AG10803 (cell line): ENCODE measurements at regions not wholly inside any gene's neighbourhood (a gene's known extent, or its start where the extent isn't known, plus 50 kb on each side); places are given as distances from the start of the nearest gene placed in this dataset.

Experiments
- DNase-seq: peaks from one replicate; pipeline ENCODE4 v3.0.0; 2010; ENCODE audit warnings: low read depth
- H3K4me3 ChIP-seq: 2 replicates; pipeline ENCODE4 v1.5.1; 2011; ENCODE audit warnings: mild to moderate bottlenecking, low read length, control low read depth
- CTCF ChIP-seq: conservative IDR thresholded peaks from 2 replicates; pipeline ENCODE4 v1.5.1; 2011; ENCODE audit warnings: mild to moderate bottlenecking, low read length, control low read depth, inconsistent platforms

- no peak for TF ChIP-seq CTCF
- H3K4me3 ChIP-seq, result no peak overlapping the region
- DNase-seq, result no peak
These were observed 85.9 kb downstream of the SKA1 start for GRCh38 chr18:50460716-50461115.

GRCh38 chr18:50461251-50461650, 86.4 kb downstream of the SKA1 start:
- no peak overlapping the region for H3K4me3 ChIP-seq
- TF ChIP-seq CTCF, result no peak
- DNase-seq, result no peak

GRCh38 chr18:50465211-50466153, 90.6 kb downstream of the SKA1 start:
- DNase-seq, result no peak
- H3K4me3 ChIP-seq, result no peak overlapping the region
- no peak for TF ChIP-seq CTCF

GRCh38 chr18:50466634-50467033, 91.8 kb downstream of the SKA1 start:
- TF ChIP-seq CTCF, result no peak
- DNase-seq, result no peak

GRCh38 chr18:50468807-50469206, 91.1 kb upstream of the MAPK4 start:
- no peak for TF ChIP-seq CTCF
- H3K4me3 ChIP-seq, result no peak overlapping the region
- DNase-seq, result no peak

More at GRCh38 chr18:50466634-50467033, 91.8 kb downstream of the SKA1 start:
- H3K4me3 ChIP-seq, result no peak overlapping the region

GRCh38 chr18:50469380-50469781, 90.5 kb upstream of the MAPK4 start:
- no peak overlapping the region for H3K4me3 ChIP-seq
- peak; percentile 2 for DNase-seq
- no peak for TF ChIP-seq CTCF

- TF ChIP-seq CTCF, result no peak
- H3K4me3 ChIP-seq, result no peak overlapping the region
- DNase-seq, result no peak
These were observed 86.9 kb upstream of the MAPK4 start for GRCh38 chr18:50472941-50473340.
